Peyer's patch (tissue), 4 donors: ENCODE measurements at regions not wholly inside any gene's neighbourhood (a gene's known extent, or its start where the extent isn't known, plus 50 kb on each side); places are given as distances from the start of the nearest gene placed in this dataset.

ENCODE experiments used
- DNase-seq, 3 donors: peaks; one replicate each; pipeline ENCODE4 v3.0.0-alpha.2; 2017 to 2019
- H3K27ac ChIP-seq, 4 donors: fragments of 200-600 bp; sonication (generic); one replicate each; pipeline ENCODE4 v1.5.1; 2016 to 2019
- H3K27me3 ChIP-seq, 2 donors: fragments of 200-600 bp; sonication (generic); one replicate each; pipeline ENCODE4 v1.5.1; 2019
- H3K36me3 ChIP-seq, 3 donors: fragments of 200-600 bp; sonication (generic); one replicate each; pipeline ENCODE4 v1.5.1; 2016 to 2019
- H3K4me1 ChIP-seq, 4 donors: fragments of 200-600 bp; sonication (generic); one replicate each; pipeline ENCODE4 v1.5.1; 2016 to 2019
- H3K4me3 ChIP-seq, 4 donors: fragments of 200-600 bp; sonication (generic); 1 replicate in 3 of 4; 2 replicates in 1 of 4; pipeline ENCODE4 v1.5.1; 2016 to 2019; ENCODE audit warnings: mild to moderate bottlenecking in 1 of 4
- H3K9me3 ChIP-seq, 4 donors: fragments of 200-600 bp; sonication (generic); one replicate each; pipeline ENCODE4 v1.5.1; 2016 to 2019; ENCODE audit warnings: mild to moderate bottlenecking in 1 of 4
- POLR2A ChIP-seq, 2 donors: fragments of 450-650 bp; IDR thresholded peaks; one replicate each; pipeline ENCODE4 v1.5.1; 2017; ENCODE audit warnings: antibody characterized with exemption in 2 of 2, mild to moderate bottlenecking in 2 of 2, moderate library complexity in 2 of 2
- TF ChIP-seq, protein P1 (sequence below), 6 experiments: fragments of 450-650 bp in 4 of 6; fragments of 200-600 bp in 2 of 6; sonication (generic) in 1 of 6; IDR thresholded peaks; one replicate each; pipeline ENCODE4 v1.5.1; 2017 to 2019; ENCODE audit warnings: antibody characterized with exemption in 6 of 6, mild to moderate bottlenecking in 3 of 6, moderate library complexity in 1 of 6

DNA sequence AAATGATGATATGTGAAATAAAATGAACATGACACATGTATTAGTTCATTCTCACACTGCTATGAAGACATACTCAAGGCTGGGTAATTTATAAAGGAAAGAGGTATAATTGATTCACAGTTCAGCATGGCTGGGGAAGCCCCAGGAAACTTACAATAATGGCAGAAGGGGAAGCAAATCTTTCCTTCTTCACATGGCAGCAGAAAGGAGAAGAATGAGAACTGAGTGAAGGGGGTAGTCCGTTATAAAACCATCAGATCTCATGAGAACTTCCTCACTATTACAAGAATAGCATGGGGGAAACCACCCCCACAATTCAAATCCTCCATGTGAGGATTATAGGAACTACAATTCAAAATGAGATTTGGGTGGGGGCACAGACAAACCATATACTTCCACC, 243.9 kb upstream of the GYPA start:
- H3K9me3 ChIP-seq, result peaks cover 0 to 3% (median 0%) of the 10 kb centered on the region in 4 donors
- no peak for TF ChIP-seq POLR2A (IDR thresholded peaks at IDR 0.05)
- TF ChIP-seq, protein P1, sequence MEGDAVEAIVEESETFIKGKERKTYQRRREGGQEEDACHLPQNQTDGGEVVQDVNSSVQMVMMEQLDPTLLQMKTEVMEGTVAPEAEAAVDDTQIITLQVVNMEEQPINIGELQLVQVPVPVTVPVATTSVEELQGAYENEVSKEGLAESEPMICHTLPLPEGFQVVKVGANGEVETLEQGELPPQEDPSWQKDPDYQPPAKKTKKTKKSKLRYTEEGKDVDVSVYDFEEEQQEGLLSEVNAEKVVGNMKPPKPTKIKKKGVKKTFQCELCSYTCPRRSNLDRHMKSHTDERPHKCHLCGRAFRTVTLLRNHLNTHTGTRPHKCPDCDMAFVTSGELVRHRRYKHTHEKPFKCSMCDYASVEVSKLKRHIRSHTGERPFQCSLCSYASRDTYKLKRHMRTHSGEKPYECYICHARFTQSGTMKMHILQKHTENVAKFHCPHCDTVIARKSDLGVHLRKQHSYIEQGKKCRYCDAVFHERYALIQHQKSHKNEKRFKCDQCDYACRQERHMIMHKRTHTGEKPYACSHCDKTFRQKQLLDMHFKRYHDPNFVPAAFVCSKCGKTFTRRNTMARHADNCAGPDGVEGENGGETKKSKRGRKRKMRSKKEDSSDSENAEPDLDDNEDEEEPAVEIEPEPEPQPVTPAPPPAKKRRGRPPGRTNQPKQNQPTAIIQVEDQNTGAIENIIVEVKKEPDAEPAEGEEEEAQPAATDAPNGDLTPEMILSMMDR (IDR thresholded peaks at IDR 0.05), result no peak
- no peak overlapping the region for H3K27ac ChIP-seq
- no peaks in the 10 kb centered on the region for H3K4me1 ChIP-seq
- H3K4me3 ChIP-seq, result no peak overlapping the region
- no peaks in the 10 kb centered on the region for H3K27me3 ChIP-seq
- DNase-seq, result no peak
- no peaks in the 10 kb centered on the region for H3K36me3 ChIP-seq

DNA sequence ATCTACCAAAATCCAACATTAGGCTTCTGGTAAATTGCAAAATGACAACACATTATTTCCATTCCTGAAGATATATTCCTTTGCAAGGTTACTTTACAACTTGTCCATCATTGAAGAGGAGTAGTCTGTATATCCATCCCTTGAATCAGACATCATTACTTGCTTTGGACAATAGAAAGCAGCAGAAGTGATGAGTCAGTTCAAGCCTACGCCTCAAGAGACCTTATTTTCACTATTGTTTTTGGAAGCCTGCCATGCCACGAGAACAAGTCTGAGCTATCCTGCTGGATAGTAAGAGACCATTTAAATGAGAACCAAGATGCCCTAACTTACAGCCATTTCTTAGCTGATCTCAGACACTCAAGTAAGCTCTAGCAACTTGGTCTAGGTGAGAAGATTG, 246.0 kb upstream of the HHIP start:
- Histone ChIP-seq H3K36me3 (no peaks in the 10 kb centered on the region), H3K9me3 (no peaks in the 10 kb centered on the region), H3K27ac (no peak overlapping the region), H3K4me1 (no peaks in the 10 kb centered on the region), H3K4me3 (no peak overlapping the region), H3K27me3 (no peaks in the 10 kb centered on the region)
- DNase-seq, result no peak
- TF ChIP-seq POLR2A (IDR thresholded peaks at IDR 0.05), result no peak

GRCh38 chr4:144402176-144402575, 243.8 kb upstream of the HHIP start:
- DNase-seq, result no peak
- no peak overlapping the region for H3K27ac ChIP-seq
- H3K4me3 ChIP-seq, result no peak overlapping the region
- no peaks in the 10 kb centered on the region for H3K36me3 ChIP-seq
- no peaks in the 10 kb centered on the region for H3K4me1 ChIP-seq
- TF ChIP-seq, protein P1 (IDR thresholded peaks at IDR 0.05), result no peak
- TF ChIP-seq POLR2A (IDR thresholded peaks at IDR 0.05), result no peak
- H3K9me3 ChIP-seq, result no peaks in the 10 kb centered on the region
- no peaks in the 10 kb centered on the region for H3K27me3 ChIP-seq

- Histone ChIP-seq H3K27me3 (no peaks in the 10 kb centered on the region), H3K36me3 (no peaks in the 10 kb centered on the region), H3K27ac (no peak overlapping the region), H3K9me3 (no peaks in the 10 kb centered on the region), H3K4me1 (no peaks in the 10 kb centered on the region), H3K4me3 (no peak overlapping the region)
- DNase-seq, result no peak
- TF ChIP-seq POLR2A (IDR thresholded peaks at IDR 0.05), result no peak
- TF ChIP-seq, protein P1 (IDR thresholded peaks at IDR 0.05), result no peak
Observed at GRCh38 chr4:144402999-144403398, 243.0 kb upstream of the HHIP start.

DNA sequence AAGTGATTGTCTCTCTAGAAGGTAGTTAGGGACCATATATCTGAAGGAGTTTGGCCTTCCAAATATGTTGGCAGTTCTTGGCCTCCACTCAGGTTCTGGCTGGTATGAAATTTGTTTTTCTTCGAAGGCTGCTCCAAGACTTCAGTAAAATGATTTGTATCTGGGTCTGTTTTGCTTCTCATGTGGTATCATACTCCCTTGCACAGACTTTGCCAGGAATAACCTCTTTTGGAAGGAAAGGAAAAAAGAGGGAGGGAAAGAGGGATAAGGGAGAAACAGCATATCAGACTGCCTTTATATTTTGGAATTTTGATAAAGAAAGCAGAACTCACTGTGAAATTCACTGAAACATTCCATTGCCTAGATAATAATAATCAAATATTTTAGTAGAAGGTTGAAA, 242.1 kb upstream of the HHIP start:
- no peaks in the 10 kb centered on the region for H3K27me3 ChIP-seq
- no peaks in the 10 kb centered on the region for H3K36me3 ChIP-seq
- H3K4me3 ChIP-seq, result no peak overlapping the region
- DNase-seq, result no peak
- no peak overlapping the region for H3K27ac ChIP-seq
- TF ChIP-seq, protein P1 (IDR thresholded peaks at IDR 0.05), result no peak
- TF ChIP-seq POLR2A (IDR thresholded peaks at IDR 0.05), result no peak
- H3K9me3 ChIP-seq, result no peaks in the 10 kb centered on the region
- H3K4me1 ChIP-seq, result no peaks in the 10 kb centered on the region

DNA sequence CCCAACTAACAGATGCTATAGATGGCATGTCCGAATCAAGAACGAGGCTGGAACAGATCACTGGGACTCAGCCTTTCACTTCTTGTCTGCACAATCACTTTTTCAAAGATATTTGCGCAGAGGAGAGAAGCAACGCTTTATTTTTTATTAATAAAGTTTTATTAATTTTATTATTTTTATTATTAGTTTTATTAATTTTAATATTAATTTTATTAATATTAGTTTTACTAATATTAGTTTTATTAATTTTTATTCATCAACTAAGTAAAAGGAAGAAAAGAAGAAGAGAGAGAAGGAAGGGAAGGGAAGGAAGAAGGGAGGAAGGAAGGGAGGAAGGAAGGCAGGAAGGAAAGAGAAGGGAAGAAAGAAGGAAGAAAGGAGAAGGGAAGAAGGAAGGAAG, 236.4 kb upstream of the HHIP start:
- Histone ChIP-seq H3K4me1 (no peaks in the 10 kb centered on the region), H3K4me3 (no peak overlapping the region), H3K27ac (no peak overlapping the region), H3K27me3 (no peaks in the 10 kb centered on the region), H3K9me3 (no peaks in the 10 kb centered on the region), H3K36me3 (no peaks in the 10 kb centered on the region)
- TF ChIP-seq, protein P1 (IDR thresholded peaks at IDR 0.05), result no peak
- TF ChIP-seq POLR2A (IDR thresholded peaks at IDR 0.05), result no peak
- DNase-seq, result no peak
